RWPE2 (cell line): ENCODE measurements at regions not wholly inside any gene's neighbourhood (a gene's known extent, or its start where the extent isn't known, plus 50 kb on each side); places are given as distances from the start of the nearest gene placed in this dataset.

Experiments used
- ATAC-seq: fragments of 200-7000 bp; cut with Tn5 transposase; 3 replicates; pipeline ENCODE4 v1.9.1; 2021; ENCODE audit warnings: low read depth
- DNase-seq: peaks from one replicate; pipeline ENCODE4 v3.0.0-alpha.2; 2020; ENCODE audit warnings: low spot score
- H3K27ac ChIP-seq: fragments of 450-650 bp; 2 replicates; pipeline ENCODE4 v1.5.1; 2017; ENCODE audit warnings: mild to moderate bottlenecking; ENCODE audit not compliant: poor library complexity, severe bottlenecking
- H3K27me3 ChIP-seq: fragments of 250-450 bp; sonication (Bioruptor Pico); 2 replicates; pipeline ENCODE4 v1.5.1; 2021; ENCODE audit warnings: mild to moderate bottlenecking, moderate library complexity; ENCODE audit not compliant: insufficient read depth, poor library complexity, severe bottlenecking
- H3K36me3 ChIP-seq: fragments of 250-450 bp; sonication (Bioruptor Pico); 2 replicates; pipeline ENCODE4 v1.5.1; 2020; ENCODE audit warnings: low read depth, mild to moderate bottlenecking, moderate library complexity
- H3K4me1 ChIP-seq: fragments of 250-450 bp; sonication (Bioruptor Pico); 2 replicates; pipeline ENCODE4 v1.5.1; 2021; ENCODE audit warnings: mild to moderate bottlenecking, moderate library complexity; ENCODE audit not compliant: insufficient read depth, poor library complexity, severe bottlenecking
- H3K4me3 ChIP-seq: fragments of 250-450 bp; sonication (Bioruptor Pico); 2 replicates; pipeline ENCODE4 v1.5.1; 2021; ENCODE audit warnings: mild to moderate bottlenecking, moderate library complexity; ENCODE audit not compliant: severe bottlenecking
- H3K9me3 ChIP-seq: fragments of 250-450 bp; sonication (Bioruptor Pico); 2 replicates; pipeline ENCODE4 v1.5.1; 2021; ENCODE audit warnings: mild to moderate bottlenecking, moderate library complexity; ENCODE audit not compliant: severe bottlenecking
- TF ChIP-seq, protein P1 (sequence below): fragments of 450-650 bp; IDR thresholded peaks from one replicate; pipeline ENCODE4 v1.5.1; 2017; ENCODE audit warnings: mild to moderate bottlenecking, moderate library complexity; ENCODE audit not compliant: poor library complexity, severe bottlenecking

DNA sequence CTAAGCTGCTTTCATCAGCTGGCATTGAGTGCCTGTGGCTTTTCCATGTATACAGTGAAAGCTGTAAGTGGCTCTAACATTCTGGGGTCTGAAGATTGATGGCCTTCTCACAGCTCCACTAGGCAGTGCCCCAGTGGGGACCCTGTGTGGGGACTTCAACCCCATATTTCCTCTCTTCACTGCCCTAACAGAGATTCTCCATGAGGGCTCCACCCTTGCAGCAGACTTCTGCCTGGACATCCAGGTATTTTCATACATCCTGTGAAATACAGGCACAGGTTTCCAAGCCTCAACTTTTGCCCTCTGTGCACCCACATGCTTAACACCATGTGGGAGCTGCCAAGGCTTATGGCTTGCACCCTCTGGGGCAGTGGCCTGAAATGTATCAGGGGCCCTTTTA is 188.2 kb upstream of the SYT4 start:
- ATAC-seq, result no peak
- Histone ChIP-seq H3K9me3 (no peaks in the 10 kb centered on the region), H3K27ac (no peak overlapping the region), H3K27me3 (no peaks in the 10 kb centered on the region), H3K36me3 (no peaks in the 10 kb centered on the region), H3K4me3 (no peak overlapping the region), H3K4me1 (no peaks in the 10 kb centered on the region)
- TF ChIP-seq, protein P1, sequence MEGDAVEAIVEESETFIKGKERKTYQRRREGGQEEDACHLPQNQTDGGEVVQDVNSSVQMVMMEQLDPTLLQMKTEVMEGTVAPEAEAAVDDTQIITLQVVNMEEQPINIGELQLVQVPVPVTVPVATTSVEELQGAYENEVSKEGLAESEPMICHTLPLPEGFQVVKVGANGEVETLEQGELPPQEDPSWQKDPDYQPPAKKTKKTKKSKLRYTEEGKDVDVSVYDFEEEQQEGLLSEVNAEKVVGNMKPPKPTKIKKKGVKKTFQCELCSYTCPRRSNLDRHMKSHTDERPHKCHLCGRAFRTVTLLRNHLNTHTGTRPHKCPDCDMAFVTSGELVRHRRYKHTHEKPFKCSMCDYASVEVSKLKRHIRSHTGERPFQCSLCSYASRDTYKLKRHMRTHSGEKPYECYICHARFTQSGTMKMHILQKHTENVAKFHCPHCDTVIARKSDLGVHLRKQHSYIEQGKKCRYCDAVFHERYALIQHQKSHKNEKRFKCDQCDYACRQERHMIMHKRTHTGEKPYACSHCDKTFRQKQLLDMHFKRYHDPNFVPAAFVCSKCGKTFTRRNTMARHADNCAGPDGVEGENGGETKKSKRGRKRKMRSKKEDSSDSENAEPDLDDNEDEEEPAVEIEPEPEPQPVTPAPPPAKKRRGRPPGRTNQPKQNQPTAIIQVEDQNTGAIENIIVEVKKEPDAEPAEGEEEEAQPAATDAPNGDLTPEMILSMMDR, result no peak
- DNase-seq, result no peak

DNA sequence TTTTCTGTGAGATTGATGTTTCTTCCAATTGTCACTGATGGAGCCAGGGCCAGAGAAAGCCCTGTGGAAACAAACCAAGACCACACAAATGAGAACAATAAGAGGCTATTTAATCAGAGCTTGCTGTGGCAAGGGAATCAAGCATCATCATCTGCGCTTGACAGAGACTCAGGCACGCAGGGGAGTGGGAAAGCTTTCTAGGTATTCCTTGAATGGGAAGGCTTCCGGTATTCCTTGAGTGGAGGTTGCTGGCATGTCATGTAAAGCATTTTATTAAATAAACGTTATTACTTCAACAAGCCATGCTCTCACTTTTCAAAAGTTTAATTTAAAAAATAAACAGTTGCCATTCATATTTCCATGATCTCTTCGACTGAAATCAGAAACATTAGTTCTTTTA is 194.6 kb upstream of the SYT4 start:
- H3K4me1 ChIP-seq, result no peaks in the 10 kb centered on the region
- TF ChIP-seq, protein P1, result no peak
- H3K36me3 ChIP-seq, result no peaks in the 10 kb centered on the region
- no peak for ATAC-seq
- no peaks in the 10 kb centered on the region for H3K27me3 ChIP-seq
- no peaks in the 10 kb centered on the region for H3K9me3 ChIP-seq
- H3K27ac ChIP-seq, result no peak overlapping the region
- no peak for DNase-seq
- no peak overlapping the region for H3K4me3 ChIP-seq

DNA sequence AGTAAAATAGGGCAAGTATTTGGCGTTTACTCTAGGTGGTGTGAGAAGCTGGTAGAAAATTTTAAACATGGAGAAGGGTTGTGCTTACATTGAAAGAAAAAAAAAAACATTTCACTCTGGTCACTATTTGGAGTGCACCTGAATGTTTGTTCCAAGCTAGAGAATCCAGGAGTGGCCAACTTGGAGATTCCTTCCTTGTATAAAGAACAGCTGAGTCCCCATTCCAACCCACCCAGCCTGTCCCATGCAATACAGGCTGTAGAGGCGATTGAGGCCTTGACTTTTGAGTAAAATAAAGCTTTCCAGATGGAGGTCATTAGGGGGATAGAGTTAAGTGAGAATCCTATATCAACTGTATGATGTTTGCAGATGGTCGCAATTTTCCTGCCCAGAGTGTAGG is 203.8 kb upstream of the SYT4 start:
- DNase-seq (no peak), ATAC-seq (no peak)
- TF ChIP-seq, protein P1, result no peak
- Histone ChIP-seq H3K9me3 (no peaks in the 10 kb centered on the region), H3K27ac (no peak overlapping the region), H3K4me3 (no peak overlapping the region), H3K4me1 (no peaks in the 10 kb centered on the region), H3K36me3 (no peaks in the 10 kb centered on the region), H3K27me3 (no peaks in the 10 kb centered on the region)

DNA sequence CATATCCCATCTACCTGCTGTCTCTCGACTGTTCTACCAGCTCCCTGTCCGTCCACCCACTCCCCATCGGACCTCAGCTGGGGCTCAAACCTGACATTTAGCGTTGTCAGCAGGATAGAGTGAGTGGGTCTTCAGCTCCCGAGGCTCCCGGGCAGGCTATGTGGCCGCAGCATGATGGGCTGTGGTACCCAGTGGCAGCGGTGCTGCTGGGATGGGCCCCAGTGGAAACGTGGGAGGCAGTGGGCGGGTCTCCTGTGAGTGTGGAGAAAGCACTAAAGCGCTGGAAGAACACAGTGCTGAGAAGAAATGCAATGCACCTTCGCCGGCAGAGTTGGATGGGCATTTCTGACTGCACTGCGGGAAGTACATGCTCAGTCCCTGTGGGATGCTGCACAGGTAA is 204.8 kb upstream of the SYT4 start:
- Histone ChIP-seq H3K9me3 (no peaks in the 10 kb centered on the region), H3K27ac (no peak overlapping the region), H3K36me3 (no peaks in the 10 kb centered on the region), H3K4me1 (no peaks in the 10 kb centered on the region), H3K4me3 (no peak overlapping the region), H3K27me3 (no peaks in the 10 kb centered on the region)
- TF ChIP-seq, protein P1, result no peak
- DNase-seq (no peak), ATAC-seq (no peak)

DNA sequence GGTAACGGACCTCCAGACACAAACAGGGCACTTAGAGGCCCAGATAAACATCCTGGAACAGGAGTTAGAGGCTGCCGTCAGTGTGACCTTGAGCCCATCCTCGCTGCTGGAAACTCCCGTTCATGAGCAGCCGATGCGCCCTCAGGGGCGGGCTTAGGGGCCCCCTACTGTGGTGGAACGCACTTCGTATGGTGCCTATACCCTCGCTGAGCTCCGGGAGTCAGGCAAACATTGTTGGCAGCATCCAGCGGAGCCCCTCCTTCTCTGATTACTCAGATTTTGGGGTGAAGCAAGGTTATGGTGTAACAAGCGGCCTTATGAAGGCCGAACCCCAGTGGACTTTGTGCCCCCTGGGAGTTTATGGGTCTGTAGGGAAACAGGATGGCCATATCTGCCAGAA is 205.3 kb upstream of the SYT4 start:
- no peaks in the 10 kb centered on the region for H3K36me3 ChIP-seq
- H3K4me1 ChIP-seq, result no peaks in the 10 kb centered on the region
- H3K9me3 ChIP-seq, result no peaks in the 10 kb centered on the region
- TF ChIP-seq, protein P1, result no peak
- H3K27ac ChIP-seq, result no peak overlapping the region
- ATAC-seq (no peak), DNase-seq (no peak)
- no peaks in the 10 kb centered on the region for H3K27me3 ChIP-seq
- H3K4me3 ChIP-seq, result no peak overlapping the region
